DMS53 treated with DMSO at 0.1 percent for 48 hours (cell line): ENCODE measurements at regions not wholly inside any gene's neighbourhood (a gene's known extent, or its start where the extent isn't known, plus 50 kb on each side); places are given as distances from the start of the nearest gene placed in this dataset.

Source experiments
- DNase-seq: peaks from one replicate; lab custom pipeline; 2025; ENCODE audit not compliant: unreplicated experiment; lab: John Stamatoyannopoulos, UW

DNA sequence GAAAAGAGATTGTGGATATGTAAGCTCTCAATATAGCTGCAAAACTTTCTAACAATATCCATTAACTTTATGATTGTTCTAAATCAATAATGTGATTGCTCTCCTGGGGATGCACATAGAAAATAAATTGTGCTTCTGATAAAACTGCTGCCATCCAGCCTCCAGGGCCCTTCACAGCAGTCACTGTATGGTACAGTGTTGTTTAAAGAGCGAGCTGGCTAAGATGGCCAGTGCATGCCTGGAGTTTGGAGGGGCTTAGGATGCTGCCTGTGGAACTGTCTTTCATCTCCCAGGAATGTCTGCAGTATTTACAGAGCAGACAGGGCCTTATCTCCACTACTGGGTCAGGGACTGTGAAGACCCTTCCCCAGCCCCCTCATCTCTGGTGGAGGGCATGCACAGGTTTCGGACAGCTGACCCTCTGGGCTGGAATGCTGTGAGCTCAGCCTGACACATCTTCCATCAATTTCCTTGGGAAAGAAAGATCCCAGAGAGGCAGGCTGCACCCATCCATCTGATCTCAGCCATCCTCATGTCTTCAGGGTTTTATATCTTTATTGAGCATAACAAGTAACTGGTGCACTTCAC lies 137.0 kb downstream of the PLPP3 start:
- DNase-seq, result no peak

DNA sequence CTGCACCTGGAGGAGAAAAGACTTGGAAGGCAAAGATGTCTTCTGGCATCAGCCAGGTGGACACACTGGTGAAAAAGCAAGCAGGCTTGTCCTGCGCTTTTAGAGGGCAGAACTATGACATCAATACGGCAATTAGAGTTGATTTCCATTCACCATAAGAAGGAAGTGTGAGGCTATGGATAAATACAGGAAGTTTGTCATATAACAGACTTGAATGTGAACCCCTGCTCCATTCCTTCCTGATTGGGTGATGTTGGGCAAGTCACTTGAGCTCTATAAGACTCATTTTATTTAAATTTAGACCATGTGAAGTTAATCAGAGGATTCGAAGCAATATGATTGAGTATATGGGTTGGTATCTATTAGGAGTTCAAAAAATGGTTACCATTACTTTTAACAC lies 137.8 kb downstream of the PLPP3 start:
- DNase-seq, result no peak

DNA sequence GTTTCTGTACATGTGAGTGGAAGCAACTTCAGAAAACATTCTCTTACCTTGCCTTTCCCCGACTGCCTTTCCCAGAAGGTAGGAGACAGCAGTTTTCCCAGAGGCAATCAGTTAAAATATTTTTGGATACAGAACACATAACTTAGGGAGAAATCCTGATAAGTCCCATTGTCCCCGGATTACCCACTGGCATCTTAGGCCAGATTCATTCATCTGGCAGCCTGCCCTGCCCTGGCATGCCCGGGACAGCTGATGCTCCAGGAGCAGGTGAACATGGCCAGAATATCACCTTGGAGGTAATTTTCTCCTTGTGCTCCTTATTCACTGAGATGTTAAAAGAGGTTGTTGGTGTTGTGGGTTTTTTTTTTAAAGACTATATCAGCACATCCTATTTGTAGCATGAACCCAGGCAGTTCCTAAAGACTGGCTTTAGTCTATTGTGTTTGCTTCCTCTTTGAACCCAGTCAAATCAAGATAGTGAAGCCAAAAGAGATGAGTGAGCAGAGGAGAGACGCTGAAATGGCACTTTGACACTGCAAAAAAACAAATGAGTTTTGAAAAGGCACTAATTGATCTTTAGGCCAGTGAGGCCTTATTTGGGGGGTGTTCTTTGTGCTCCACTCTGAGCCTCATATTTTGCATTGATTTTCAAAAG lies 139.6 kb downstream of the PLPP3 start:
- DNase-seq, result no peak

DNA sequence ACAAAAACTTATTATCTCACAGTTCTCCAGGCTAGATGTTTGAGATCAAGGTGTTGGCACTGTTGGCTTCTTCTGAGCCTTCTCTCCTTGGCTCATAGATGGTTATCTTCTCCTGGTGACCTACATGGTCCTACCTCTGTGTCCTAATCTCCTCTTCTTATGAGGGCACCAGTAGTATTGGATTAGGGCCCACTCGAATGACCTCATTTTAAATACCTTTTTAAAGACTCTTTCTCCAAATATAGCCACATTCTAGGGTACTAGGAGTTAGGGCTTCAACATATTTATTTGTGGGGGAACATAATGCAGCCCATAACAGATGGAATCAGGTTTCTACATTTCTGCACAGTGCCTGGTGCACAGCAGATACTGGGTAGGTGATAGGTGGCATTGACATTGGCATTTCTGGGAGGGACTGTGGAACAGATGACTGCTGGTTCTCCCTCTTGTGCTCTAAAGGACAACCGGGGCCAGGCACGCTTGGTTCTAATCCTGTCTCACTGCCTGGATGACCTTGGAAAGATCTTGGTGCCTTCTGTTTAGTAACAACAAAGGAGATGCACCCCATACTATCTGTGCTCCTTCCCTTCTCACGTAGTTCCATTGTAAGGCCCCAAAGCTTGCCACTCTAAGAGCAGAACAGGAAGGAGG lies 140.3 kb downstream of the PLPP3 start:
- DNase-seq, result no peak

DNA sequence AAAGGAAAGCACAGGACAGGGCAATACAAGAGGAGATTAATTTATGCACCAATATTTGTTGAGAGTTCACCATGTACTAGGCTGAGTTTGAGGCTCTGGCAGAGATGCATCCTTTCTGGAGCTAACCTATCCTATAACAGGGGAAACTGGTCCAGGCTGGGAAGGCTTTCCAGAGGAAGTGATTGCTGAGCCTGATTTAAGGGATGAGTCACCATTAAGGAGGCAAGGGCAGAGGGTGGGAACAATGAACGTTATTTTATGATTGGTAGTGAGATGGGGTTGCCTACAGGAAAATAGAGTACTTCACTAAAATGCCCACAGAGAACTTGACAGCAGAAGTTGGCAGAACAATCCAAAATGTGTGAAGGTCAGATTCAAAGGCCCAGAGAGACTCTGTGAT lies 141.4 kb downstream of the PLPP3 start:
- DNase-seq, result peak; percentile 11

DNA sequence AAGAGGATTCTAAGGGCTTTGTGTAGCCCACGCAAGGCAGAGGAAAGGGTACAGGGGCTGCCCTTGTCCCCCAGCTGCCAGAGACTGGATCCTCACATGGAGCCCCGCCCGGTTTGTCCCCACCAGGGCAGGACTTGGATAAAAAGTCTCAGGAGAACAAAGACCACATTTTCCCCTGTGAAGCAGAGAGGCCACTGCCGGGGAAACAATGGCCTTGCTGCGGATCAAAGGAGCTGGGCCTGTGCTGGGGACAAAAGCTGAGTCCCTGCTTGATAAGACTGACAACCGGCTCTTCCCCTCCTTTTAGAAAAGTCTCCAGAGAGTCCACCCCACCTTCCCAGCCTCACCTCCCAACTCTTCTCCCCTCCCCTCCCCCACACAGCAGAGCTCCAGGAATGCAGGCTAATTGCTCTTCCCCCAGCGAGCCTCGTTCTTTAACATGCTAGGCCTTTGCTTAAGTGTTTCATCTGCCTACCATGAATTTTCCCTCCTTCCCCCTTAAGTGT lies 142.4 kb downstream of the PLPP3 start:
- no peak for DNase-seq

DNA sequence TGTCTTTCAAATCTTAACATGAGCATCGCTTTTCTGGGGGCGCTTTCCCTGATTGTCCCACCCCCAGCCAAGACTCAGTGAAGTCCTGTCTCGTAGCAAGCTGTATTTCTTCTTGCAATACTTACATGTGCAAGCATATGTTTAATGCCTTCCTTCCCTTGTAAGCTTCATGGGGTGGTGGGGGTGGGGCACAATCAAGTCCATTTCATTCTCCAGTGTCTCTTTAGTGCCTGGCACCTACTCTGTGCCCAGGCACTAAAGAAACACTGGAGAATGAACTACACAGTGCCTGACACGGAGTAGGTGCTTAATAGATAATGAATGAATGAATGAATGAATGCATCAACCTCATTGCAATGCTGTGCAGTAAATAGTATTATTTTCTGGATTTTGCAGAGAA lies 143.1 kb downstream of the PLPP3 start:
- no peak for DNase-seq

DNA sequence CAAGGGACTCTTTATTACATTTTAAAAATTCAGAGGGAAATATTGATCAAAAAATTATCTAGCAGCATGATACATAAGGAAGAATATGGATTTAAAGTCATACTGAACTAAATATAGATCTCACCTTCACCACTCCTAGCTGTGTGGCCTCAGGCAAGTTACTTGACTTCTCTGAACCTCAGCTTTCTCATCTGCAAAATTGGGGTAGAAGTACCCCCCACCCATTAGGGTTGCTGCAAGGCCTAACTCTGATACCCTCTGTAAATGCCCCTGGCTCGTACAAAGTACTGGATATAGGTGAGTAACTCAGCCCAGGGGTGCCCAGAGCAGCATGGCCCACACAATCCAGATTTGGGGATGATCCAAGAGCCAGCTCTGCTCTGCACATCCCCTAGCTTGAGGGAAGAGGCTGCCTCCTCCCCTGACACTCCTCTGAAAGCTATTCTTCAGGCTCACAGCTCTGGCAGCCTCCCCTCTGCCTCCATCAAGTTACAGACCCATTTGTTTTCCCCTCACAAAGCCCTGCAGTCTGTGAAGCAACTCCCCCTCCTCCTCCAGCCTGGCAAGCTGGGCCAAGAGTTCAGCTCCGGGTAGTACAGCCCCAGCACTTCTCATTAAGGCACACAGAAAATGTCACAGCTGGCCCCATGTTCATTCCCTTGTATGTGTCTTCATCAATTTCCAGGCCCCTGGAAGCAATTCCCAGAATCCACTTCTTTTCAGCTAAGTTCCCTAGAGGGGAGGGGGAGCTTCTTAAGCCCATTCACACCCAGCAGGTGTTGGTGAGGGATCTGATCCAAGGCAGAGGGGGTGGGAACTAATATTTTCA lies 143.7 kb downstream of the PLPP3 start:
- no peak for DNase-seq

DNA sequence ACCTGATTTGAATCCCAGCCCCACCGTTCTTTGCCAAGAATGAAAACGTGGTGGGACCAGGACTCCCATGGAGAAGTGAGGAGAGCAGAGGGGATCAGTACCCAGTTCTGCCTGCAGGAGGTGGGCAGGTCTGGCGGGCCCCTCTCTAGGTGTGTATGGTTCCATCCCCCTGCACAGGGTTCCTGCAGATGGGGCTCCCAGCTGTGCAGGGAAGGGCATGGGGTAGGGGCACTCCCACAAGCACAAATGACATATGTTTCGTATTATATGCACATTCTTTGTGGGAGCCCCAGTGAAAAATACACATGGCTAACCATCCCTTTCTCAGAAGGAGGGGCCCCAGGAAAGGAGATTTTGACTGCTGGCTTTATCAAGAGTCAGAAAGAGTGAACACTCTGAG lies 144.6 kb downstream of the PLPP3 start:
- no peak for DNase-seq

DNA sequence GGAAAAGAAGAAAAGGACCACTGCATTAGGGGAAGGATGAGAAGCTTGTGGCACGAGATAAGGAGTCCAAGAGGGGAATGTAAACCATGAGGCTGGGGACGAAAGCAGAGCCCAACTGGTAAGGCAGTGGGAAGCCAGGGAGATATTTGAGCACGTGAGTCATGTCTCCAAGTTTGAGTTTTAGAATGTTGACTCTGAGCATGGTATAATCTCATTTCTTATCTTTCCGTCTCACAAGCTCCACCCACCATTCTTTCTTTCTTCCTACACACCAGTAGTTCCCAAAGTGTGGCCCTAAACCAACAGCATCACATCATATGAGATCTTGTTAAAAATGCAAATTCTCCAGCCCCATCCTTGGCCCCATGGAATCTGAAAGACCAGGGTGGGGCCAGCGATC lies 145.3 kb downstream of the PLPP3 start:
- no peak for DNase-seq

DNA sequence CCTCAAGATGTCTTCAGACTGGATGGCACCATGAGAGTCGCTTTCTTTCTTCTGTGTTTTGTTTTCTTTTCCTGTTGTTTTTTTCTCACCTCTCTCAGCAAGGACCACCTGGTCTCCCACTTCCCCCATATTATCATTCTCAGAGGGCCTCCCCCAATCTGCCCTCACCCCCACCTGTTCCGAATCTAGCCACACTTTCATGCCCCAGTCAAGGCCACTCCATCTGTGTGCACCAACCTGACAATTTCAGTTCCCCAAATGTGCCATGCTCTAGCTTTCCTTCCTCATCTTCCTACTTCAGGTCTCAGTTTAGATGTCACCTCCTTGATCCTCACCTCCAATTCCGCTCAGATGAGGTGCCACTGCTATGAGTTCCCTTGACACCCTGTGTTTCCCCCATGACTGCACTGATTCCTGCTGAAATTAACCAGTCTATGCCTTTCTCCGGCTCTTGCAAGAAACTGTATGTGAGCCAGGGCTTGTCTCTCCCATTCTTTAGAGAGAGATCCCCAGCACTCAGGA lies 146.2 kb downstream of the PLPP3 start:
- DNase-seq, result no peak

DNA sequence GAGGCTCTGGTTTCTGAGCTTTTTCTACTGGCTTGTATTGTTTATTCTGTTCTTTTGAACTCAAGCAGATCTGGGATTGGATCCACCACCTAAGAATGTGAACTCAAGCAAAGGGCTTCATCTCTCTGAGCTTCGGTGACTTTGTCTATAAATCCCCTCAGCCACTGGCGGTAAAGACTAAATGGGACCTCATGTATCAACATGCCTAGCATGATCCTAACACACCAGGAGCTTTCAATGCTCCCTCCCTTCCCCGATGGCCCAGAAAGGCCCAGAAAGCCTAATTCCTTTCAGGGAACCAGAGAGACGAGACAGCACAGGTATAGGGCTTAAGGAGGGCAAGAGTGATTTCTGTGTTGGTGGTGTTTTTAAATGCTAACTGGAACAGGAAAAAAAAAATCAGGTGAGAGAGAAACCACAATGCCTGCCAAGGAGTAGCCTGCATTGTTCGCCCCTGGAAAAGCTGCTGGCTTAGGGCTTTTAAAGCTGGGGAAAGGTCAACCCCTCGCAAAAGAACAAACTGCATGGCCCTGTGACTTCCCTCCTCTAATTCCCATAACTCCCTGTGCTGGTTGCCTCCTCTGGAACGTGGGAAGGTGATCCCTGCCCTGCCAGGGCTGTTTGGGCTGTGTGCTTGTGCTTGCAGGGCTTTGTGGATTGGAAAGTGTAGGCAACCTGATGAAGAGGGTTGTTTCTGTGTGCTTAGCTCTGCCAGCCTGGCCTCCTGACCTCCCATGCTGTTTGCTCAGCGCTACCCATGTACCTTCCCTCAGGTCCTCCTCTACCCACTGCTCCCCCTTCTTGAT lies 147.0 kb downstream of the PLPP3 start:
- DNase-seq, result no peak

DNA sequence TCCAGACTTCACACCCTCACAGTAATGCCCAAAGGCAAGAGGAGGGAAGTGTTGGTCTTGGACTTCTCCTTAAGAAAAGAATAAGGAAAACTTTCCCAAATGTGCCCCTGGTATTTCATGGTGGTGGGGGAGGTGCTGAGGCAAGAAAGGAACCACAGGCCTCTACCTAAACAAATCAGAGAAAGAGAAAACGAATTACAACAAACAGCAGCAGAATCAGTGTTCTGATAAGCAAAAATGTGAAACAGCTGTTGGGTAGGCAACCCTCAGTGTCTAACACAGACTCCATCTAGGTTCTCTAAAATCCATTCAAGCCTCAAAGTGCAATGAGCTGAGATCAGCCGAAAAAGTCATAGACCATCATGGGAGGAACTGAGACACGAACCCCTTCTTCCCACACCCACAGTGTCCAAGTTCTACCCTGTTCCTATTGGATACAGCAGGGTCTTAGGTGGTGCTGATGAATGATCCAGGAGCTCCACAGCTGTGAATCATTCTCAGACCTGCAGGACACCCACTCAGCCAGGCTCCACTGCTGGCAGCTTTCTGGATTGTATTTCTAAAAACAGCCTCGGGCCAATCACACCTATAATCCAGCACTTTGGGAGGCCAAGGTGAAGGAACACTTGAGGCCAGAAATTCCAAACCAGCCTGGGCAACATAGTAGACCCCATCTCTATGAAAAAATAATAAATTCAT lies 149.1 kb downstream of the PLPP3 start:
- no peak for DNase-seq

DNA sequence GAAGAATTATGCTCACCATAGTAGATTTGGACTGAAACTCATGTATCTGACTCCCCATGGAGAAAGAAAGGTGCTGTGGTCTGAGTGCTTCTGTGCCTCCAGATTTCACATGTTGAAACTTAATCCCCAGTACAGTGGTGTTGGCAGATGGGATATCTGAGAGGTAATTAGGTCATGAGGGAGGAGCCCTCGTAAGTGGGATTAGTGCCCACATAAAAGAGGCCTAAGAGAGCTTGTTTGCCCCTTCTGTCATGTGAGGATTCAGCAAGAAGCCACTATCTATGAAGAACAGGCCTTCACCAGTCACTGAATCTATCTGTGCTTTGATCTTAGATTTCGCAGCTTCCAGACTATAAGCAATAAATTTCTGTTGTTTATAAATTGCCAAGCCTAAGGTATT lies 150.1 kb downstream of the PLPP3 start:
- no peak for DNase-seq

DNA sequence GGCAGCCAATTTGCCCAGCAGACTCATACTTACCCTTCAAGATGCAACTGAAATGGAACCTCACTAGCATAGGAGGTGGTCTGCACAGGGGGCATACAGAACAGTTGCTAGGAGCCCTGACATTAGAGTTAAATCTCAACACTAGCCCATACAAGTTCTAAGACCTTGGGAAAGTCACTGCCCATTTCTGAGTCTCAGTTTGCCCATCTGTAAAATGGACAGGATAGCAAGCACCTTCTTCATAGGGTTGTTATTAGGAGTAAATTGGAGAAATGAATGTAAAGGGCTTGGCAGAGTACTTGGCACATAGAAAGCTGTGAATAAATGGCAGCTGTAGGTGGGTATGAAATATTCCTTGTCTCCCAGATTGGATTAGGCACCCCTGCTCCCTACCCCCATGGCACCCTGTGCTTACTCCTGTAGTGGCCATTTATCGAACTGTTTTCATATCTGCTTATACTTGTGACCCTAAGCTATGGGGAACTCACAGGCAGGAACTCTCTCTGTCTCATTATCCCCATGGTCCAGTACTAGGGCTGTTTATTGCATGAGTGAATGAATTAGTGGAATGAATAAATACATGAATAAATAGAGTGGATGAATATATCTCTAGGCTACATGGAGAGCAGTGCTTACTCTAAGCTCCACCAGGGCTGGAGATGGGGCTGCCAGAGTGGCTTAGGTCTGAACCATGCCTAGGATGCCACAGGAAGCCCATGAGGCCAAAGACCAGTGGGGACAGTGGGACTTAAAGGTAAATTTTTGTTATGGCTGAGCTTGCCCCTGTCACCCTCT lies 152.6 kb downstream of the PLPP3 start:
- no peak for DNase-seq

DNA sequence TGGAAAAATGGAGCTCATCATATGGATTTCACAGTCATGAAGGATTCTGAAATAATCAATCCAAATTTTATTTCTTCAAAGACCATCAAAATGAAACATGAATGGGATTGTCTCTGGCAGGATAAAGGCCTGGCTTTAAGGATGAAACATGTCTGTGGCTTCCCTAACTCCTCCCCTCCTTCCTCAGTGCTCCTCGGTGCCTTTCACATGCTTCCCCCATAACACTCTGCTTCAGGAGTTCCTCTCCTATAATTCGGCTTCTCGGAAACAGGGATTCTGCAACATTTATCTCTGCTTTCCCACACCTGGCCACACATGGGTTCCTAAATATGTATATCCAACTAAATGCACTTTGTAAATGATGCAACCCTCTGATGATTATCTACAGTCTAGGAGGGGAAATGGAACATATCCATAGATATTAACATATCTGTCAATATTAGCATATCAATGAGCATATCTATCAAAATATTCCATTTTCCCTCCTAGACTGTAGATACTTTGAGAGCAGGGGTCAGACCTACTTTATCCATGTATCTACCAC lies 153.8 kb downstream of the PLPP3 start:
- no peak for DNase-seq

DNA sequence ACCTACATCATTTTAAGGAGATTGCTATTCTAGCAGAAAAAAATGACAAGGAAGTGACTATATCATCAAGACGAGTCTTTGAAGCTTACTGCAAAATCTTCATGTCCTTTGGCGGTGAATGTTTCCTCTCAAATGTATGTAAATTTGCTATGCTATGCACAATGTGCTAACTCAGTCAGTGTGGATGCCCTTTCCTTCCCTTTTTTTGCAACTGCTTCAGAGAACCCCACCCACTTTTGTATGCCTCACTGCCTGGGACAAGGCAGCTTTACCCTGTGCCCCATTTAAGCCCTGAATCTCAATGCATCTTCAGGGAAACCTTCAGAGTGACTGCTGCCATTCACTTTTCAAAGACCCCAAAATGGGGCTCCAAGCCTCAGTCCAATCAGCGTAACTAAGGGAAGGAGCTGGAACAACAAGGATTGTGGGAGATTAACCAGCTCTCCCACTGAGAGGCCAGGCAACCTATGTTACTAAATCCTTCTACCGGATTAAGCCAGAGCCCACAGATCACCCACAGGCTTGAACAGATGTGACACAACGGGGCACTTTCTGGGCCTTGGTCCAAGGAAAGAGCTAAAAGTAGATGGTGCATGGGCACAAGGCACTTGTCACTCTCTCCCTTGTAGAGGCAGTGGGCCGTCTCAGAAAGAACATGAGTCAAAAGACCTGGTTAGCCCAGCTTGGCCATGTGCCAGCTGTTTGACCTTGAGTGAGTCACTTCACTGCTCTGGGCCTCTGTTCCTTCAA lies 154.4 kb downstream of the PLPP3 start:
- DNase-seq, result peak; percentile 56

DNA sequence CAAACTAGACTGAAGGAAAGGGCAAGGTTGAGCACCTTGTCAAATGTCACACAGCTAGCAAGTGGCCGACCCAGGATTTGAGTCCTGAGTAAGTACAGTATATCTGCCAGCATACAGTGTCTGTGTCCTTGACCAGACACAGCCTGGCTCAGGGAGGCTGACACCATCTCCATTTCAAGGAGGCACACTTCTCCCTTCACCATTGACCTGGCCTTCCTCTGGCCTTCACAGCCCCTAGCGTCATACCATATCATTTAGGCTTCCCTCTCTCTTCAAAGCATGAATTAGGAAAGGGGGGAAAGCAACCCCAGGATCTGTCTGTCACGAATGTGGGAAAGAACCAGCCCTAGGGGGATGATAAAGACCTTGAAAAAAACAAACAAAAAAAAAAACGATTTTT lies 155.6 kb downstream of the PLPP3 start:
- no peak for DNase-seq
